ENCODE measurements at regions not wholly inside any gene's neighbourhood (a gene's known extent, or its start where the extent isn't known, plus 50 kb on each side); places are given as distances from the start of the nearest gene placed in this dataset.

DNA sequence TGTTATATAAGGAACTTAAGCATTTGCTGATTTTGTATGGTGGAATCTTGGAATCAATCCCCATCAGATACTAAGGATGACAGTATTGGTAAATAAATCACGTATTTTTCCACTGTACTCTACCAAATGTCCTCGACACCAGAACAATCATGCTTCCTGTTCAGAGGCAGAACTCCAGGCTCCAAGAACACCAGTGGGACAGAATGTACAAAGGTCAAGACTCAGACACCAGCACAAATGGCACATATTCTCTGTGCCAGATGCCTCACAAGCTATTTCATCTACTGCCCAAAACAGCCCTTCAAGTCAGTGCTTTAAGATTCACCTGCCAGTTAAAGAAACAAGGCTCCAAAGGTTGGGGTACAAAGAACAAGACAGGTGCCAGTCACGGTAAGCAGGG lies 420.5 kb downstream of the STK39 start (continued):
- TF ChIP-seq, protein P1, sequence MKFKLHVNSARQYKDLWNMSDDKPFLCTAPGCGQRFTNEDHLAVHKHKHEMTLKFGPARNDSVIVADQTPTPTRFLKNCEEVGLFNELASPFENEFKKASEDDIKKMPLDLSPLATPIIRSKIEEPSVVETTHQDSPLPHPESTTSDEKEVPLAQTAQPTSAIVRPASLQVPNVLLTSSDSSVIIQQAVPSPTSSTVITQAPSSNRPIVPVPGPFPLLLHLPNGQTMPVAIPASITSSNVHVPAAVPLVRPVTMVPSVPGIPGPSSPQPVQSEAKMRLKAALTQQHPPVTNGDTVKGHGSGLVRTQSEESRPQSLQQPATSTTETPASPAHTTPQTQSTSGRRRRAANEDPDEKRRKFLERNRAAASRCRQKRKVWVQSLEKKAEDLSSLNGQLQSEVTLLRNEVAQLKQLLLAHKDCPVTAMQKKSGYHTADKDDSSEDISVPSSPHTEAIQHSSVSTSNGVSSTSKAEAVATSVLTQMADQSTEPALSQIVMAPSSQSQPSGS (IDR thresholded peaks at IDR 0.05; ENCODE audit: low read length), result no peak
- no peak for TF ChIP-seq CEBPB (IDR thresholded peaks at IDR 0.05; ENCODE audit: low read depth, low read length)
- no peak for TF ChIP-seq RXRA (IDR thresholded peaks at IDR 0.05; ENCODE audit: insufficient read depth, low read depth, low read length)
- TF ChIP-seq ASH2L (IDR thresholded peaks at IDR 0.05; ENCODE audit: low read length), result no peak
